H1 (cell line): ENCODE measurements at regions not wholly inside any gene's neighbourhood (a gene's known extent, or its start where the extent isn't known, plus 50 kb on each side); places are given as distances from the start of the nearest gene placed in this dataset.

Experiments used
- NRF1 ChIP-seq: IDR thresholded peaks from 2 replicates; pipeline ENCODE4 v1.6.1; 2011; ENCODE audit warnings: mild to moderate bottlenecking, low read depth, low read length, improper control_type of control experiment
- TF ChIP-seq, protein P1 (sequence below): IDR thresholded peaks from 2 replicates; pipeline ENCODE4 v1.6.1; 2012; ENCODE audit warnings: low read length, inconsistent platforms

GRCh38 chr10:133006806-133007205, 64.4 kb upstream of the CFAP46 start (continued):
- TF ChIP-seq, protein P1, sequence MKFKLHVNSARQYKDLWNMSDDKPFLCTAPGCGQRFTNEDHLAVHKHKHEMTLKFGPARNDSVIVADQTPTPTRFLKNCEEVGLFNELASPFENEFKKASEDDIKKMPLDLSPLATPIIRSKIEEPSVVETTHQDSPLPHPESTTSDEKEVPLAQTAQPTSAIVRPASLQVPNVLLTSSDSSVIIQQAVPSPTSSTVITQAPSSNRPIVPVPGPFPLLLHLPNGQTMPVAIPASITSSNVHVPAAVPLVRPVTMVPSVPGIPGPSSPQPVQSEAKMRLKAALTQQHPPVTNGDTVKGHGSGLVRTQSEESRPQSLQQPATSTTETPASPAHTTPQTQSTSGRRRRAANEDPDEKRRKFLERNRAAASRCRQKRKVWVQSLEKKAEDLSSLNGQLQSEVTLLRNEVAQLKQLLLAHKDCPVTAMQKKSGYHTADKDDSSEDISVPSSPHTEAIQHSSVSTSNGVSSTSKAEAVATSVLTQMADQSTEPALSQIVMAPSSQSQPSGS: no peak
- no peak for TF ChIP-seq NRF1
